HepG2 (cell line): ENCODE measurements at regions not wholly inside any gene's neighbourhood (a gene's known extent, or its start where the extent isn't known, plus 50 kb on each side); places are given as distances from the start of the nearest gene placed in this dataset.

Source experiments
- ELF1 ChIP-seq: sonication (generic); formaldehyde crosslinking; IDR thresholded peaks from 2 replicates; pipeline ENCODE4 v1.4.0; 2020; ENCODE audit warnings: missing genetic modification reagents
- FOXA3 ChIP-seq: IDR thresholded peaks from 2 replicates; pipeline ENCODE4 v1.6.1; 2016; ENCODE audit warnings: missing genetic modification reagents, missing compliant biosample characterization
- HDAC1 ChIP-seq: sonication (generic); formaldehyde crosslinking; IDR thresholded peaks from 2 replicates; pipeline ENCODE4 v1.5.1; 2020; ENCODE audit warnings: mild to moderate bottlenecking, missing genetic modification reagents
- KLF9 ChIP-seq: IDR thresholded peaks from 2 replicates; pipeline ENCODE4 v1.6.1; 2016; ENCODE audit warnings: low read depth
- MTF1 ChIP-seq: sonication (generic); formaldehyde crosslinking; IDR thresholded peaks from 2 replicates; pipeline ENCODE4 v1.5.0; 2020; ENCODE audit warnings: missing genetic modification reagents
- PRDM4 ChIP-seq: sonication (generic); formaldehyde crosslinking; IDR thresholded peaks from 2 replicates; pipeline ENCODE4 v1.9.0; 2021; ENCODE audit warnings: missing genetic modification reagents, borderline replicate concordance
- RARA ChIP-seq: IDR thresholded peaks from 2 replicates; pipeline ENCODE4 v1.6.1; 2016; ENCODE audit warnings: missing genetic modification reagents, missing compliant biosample characterization
- SKI ChIP-seq: fragments of 450-650 bp; IDR thresholded peaks from one replicate; pipeline ENCODE4 v1.6.1; 2018; ENCODE audit warnings: mild to moderate bottlenecking; ENCODE audit not compliant: partially characterized antibody
- ZFX ChIP-seq: sonication (generic); formaldehyde crosslinking; IDR thresholded peaks from 2 replicates; pipeline ENCODE4 v1.4.0; 2020; ENCODE audit warnings: mild to moderate bottlenecking, low read depth, missing genetic modification reagents, moderate library complexity
- ZNF264 ChIP-seq: sonication (generic); formaldehyde crosslinking; IDR thresholded peaks from 2 replicates; pipeline ENCODE4 v1.4.0; 2020; ENCODE audit warnings: missing genetic modification reagents
- ZNF513 ChIP-seq: sonication (generic); formaldehyde crosslinking; conservative IDR thresholded peaks from 2 replicates; pipeline ENCODE4 v1.5.0; 2020; ENCODE audit warnings: missing genetic modification reagents
- ZSCAN21 ChIP-seq: sonication (generic); formaldehyde crosslinking; IDR thresholded peaks from 2 replicates; pipeline ENCODE4 v1.8.0; 2022; ENCODE audit warnings: mild to moderate bottlenecking, missing genetic modification reagents, moderate library complexity, borderline replicate concordance
- TF ChIP-seq, protein P1 (sequence below), 2 experiments: sonication (generic) in 1 of 2; formaldehyde crosslinking in 1 of 2; IDR thresholded peaks; 2 replicates each; pipeline versions ENCODE4 v1.4.0 to v1.6.1; 2016 to 2020; ENCODE audit warnings: borderline replicate concordance in 1 of 2, low read depth in 1 of 2, mild to moderate bottlenecking in 1 of 2, missing genetic modification reagents in 1 of 2
- TF ChIP-seq, protein P2 (sequence below): IDR thresholded peaks from 2 replicates; pipeline ENCODE4 v1.4.0; 2020; ENCODE audit warnings: mild to moderate bottlenecking, missing genetic modification reagents
- TF ChIP-seq, protein P3 (sequence below): sonication (generic); formaldehyde crosslinking; IDR thresholded peaks from 2 replicates; pipeline ENCODE4 v1.8.1; 2023; ENCODE audit warnings: mild to moderate bottlenecking, missing genetic modification reagents
- TF ChIP-seq, protein P4 (sequence below): sonication (generic); formaldehyde crosslinking; IDR thresholded peaks from 2 replicates; pipeline ENCODE4 v1.4.0; 2020; ENCODE audit warnings: missing genetic modification reagents

DNA sequence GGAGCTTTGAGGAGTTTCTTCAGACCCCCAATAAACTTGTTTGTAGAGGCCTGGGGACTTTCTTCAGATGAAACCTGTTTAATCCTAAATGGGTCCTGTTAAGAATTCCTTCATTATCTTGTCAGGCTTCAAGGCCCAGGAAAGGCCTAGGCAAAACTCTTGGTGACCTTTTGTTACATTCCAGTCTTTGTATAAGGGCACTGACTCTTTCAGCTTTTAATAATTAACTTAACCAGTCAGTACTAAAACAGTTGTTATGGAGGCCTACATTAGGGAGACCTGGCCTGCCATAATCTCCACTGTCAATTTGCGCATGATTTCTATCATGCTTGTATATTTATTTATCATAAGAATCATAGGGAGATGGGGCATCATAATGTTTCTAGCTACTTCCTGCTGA is 110.2 kb downstream of the FCRL5 start (continued):
- TF ChIP-seq, protein P1, sequence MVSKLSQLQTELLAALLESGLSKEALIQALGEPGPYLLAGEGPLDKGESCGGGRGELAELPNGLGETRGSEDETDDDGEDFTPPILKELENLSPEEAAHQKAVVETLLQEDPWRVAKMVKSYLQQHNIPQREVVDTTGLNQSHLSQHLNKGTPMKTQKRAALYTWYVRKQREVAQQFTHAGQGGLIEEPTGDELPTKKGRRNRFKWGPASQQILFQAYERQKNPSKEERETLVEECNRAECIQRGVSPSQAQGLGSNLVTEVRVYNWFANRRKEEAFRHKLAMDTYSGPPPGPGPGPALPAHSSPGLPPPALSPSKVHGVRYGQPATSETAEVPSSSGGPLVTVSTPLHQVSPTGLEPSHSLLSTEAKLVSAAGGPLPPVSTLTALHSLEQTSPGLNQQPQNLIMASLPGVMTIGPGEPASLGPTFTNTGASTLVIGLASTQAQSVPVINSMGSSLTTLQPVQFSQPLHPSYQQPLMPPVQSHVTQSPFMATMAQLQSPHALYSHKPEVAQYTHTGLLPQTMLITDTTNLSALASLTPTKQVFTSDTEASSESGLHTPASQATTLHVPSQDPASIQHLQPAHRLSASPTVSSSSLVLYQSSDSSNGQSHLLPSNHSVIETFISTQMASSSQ (IDR thresholded peaks at IDR 0.05; ENCODE audit: low read depth): peak; percentile 83
- TF ChIP-seq, protein P1 (CRISPR knock-in tag; IDR thresholded peaks at IDR 0.05; ENCODE audit: borderline replicate concordance): peak; percentile 81; the same call in 1 of the 2 replicates
- no peak for TF ChIP-seq ELF1
- TF ChIP-seq RARA (CRISPR knock-in tag): peak; percentile 61
- no peak for TF ChIP-seq ZNF513 (CRISPR knock-in tag)
- TF ChIP-seq SKI: no peak
- no peak for TF ChIP-seq MTF1 (CRISPR knock-in tag)
- TF ChIP-seq ZFX (CRISPR knock-in tag): peak; percentile 66
- TF ChIP-seq ZSCAN21 (CRISPR knock-in tag): no peak
- no peak for TF ChIP-seq PRDM4 (CRISPR knock-in tag)
- TF ChIP-seq, protein P2, sequence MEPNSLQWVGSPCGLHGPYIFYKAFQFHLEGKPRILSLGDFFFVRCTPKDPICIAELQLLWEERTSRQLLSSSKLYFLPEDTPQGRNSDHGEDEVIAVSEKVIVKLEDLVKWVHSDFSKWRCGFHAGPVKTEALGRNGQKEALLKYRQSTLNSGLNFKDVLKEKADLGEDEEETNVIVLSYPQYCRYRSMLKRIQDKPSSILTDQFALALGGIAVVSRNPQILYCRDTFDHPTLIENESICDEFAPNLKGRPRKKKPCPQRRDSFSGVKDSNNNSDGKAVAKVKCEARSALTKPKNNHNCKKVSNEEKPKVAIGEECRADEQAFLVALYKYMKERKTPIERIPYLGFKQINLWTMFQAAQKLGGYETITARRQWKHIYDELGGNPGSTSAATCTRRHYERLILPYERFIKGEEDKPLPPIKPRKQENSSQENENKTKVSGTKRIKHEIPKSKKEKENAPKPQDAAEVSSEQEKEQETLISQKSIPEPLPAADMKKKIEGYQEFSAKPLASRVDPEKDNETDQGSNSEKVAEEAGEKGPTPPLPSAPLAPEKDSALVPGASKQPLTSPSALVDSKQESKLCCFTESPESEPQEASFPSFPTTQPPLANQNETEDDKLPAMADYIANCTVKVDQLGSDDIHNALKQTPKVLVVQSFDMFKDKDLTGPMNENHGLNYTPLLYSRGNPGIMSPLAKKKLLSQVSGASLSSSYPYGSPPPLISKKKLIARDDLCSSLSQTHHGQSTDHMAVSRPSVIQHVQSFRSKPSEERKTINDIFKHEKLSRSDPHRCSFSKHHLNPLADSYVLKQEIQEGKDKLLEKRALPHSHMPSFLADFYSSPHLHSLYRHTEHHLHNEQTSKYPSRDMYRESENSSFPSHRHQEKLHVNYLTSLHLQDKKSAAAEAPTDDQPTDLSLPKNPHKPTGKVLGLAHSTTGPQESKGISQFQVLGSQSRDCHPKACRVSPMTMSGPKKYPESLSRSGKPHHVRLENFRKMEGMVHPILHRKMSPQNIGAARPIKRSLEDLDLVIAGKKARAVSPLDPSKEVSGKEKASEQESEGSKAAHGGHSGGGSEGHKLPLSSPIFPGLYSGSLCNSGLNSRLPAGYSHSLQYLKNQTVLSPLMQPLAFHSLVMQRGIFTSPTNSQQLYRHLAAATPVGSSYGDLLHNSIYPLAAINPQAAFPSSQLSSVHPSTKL: 0 out of 2 replicates have a peak, but pooled peaks have one; percentile 9
- TF ChIP-seq, protein P3, sequence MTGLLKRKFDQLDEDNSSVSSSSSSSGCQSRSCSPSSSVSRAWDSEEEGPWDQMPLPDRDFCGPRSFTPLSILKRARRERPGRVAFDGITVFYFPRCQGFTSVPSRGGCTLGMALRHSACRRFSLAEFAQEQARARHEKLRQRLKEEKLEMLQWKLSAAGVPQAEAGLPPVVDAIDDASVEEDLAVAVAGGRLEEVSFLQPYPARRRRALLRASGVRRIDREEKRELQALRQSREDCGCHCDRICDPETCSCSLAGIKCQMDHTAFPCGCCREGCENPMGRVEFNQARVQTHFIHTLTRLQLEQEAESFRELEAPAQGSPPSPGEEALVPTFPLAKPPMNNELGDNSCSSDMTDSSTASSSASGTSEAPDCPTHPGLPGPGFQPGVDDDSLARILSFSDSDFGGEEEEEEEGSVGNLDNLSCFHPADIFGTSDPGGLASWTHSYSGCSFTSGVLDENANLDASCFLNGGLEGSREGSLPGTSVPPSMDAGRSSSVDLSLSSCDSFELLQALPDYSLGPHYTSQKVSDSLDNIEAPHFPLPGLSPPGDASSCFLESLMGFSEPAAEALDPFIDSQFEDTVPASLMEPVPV: no peak
- no peak for TF ChIP-seq ZNF264 (CRISPR knock-in tag)
- no peak for TF ChIP-seq HDAC1 (CRISPR knock-in tag)
- TF ChIP-seq KLF9 (CRISPR knock-in tag): no peak
- TF ChIP-seq FOXA3 (CRISPR knock-in tag): 0 out of 2 replicates have a peak, but pooled peaks have one; percentile 10
- TF ChIP-seq, protein P4, sequence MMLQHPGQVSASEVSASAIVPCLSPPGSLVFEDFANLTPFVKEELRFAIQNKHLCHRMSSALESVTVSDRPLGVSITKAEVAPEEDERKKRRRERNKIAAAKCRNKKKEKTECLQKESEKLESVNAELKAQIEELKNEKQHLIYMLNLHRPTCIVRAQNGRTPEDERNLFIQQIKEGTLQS (CRISPR knock-in tag): no peak
